EH (cell line): ENCODE measurements at regions not wholly inside any gene's neighbourhood (a gene's known extent, or its start where the extent isn't known, plus 50 kb on each side); places are given as distances from the start of the nearest gene placed in this dataset.

Source experiments
- DNase-seq: peaks from one replicate; pipeline ENCODE4 v3.0.0-alpha.2; 2015; ENCODE audit warnings: low read depth

GRCh38 chr4:112894951-112895350 is 154.5 kb upstream of the ANK2 start:
- DNase-seq, result no peak

GRCh38 chr4:112895811-112896608 is 153.4 kb upstream of the ANK2 start:
- peak; percentile 1 for DNase-seq

DNA sequence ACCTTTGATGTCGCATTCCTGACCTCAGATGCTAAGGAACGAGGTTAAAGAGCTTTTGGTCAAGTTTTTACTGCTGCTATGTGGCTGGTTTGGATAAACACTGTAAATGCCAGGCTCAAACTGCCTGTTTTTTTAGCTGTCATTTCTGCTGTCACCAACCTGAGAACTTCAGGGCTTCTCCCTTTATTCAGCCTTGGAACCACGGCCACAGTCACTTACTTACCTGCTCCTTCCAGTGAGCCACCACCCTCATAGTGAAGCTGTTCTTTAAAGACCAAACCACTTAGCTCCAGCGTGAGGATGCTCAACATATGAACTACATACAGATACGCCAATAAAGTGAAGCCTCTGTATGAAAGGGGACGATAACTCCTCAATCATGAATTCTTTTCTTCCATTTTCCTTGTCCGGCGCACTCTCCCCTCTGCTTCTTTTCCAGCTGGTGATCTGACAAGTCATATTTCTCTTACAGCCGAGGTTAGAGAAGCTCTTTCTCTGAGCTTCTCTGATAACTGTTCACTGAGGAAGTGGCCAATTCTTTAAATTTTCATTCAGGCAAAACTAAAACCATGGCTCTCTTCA is 152.8 kb upstream of the ANK2 start:
- no peak for DNase-seq

DNA sequence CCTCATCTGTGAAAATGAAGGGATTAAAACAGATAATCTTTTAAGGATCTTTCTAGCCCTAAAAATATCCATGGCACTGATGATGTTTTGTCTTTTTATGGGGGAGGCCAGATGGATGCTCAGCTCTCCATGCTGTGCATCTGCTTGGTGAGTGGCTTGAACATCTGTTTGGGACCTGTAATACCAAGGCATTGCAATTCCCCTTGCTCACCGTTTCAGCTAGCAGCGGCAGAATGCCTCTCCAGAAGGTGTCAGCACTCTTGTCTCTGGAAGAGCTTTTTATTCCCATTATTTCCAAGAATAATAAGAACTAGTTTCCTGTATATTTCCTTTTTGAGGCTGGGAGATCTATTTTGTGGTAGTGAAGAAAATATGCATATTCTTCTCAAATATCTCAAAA is 151.9 kb upstream of the ANK2 start:
- DNase-seq, result no peak

GRCh38 chr4:112898357-112899141 is 150.9 kb upstream of the ANK2 start:
- no peak for DNase-seq

DNA sequence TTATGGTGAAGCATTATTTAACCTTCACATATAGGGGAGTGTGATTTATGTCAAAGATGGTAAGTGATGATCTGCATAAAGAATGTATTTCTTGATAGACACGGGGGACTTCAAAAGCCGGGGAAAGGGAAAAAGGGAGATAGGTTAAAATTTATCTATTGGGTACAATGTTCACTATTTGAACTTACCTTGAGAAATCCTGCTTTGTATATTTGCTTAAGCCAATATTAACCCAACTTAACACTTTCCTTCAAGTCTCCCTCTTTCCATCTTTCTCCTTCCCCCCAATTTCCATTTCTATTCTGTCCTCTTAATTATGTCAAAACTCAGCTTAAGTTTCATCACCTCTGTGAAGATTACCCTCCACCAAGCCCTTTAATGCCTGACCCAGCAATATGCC is 149.0 kb upstream of the ANK2 start:
- no peak for DNase-seq

DNA sequence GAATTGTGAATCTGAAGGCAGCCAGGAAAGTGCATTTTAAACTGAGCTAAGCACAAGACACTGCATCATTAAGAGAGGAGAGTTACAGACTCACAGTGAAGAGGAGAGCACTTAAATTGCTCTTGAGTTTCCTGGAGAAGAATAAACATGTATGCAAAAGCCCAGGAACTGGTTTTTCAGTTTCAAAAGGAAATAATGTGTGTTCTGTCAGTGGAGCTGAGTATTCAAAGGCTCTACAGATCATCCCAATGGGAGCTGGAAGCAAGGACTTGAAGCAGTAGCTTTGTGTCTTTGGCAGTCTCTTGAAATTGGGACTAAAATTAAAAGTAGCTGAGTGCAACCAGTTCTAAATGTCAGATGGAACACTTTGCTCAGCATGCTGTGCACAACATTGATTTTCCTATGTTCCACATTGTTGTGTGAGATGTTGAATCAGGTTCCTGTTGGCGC is 147.5 kb upstream of the ANK2 start:
- no peak for DNase-seq

DNA sequence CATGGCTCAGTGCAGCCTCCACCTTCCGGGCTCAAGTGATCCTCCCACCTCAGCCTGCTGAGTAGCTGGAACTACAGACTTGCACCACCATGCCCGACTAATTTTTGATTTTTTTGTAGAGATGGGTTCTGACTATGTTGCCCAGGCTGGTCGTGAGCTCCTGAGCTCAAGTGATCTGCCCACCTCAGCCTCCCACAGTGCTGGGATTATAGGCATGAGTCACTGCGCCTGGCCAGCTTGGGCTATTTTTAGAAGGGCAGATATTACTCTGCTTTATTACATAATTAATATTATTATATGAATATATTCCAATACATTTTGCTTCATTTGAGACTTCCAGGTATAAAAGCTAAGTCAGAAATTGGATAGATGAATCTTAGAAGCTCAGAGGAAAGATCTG is 143.7 kb upstream of the ANK2 start:
- no peak for DNase-seq

GRCh38 chr4:112908511-112908910 is 140.9 kb upstream of the ANK2 start:
- no peak for DNase-seq

DNA sequence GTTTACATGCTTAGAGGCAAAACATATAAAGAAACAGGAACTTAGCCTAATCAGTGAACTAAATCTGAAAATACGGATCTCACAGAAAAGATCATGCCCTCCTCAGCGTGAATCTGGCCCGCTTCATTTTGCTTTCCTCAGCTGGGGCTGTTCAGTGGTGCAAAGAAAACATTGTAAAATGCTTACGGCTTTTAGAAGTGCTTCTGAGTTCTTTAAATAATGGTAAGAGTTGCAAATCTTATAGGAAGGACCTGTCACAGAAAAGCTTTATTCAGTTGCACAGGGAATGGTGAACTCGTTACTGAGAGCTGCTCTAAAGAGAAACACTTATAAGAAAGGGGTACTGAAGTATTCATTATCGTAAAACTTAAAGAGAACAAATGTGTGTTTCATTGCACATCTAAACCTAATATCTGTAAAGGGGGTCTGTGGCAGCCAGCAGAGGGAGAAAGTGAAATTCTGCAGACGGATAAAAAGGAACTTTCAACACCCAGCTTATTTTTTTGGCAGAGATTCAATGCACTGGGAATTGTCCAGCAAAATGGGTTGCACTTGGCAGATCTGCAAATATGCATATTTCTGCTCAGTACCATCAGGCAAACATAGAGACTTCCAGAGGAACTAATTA is 139.2 kb upstream of the ANK2 start:
- peak; percentile 44 for DNase-seq

DNA sequence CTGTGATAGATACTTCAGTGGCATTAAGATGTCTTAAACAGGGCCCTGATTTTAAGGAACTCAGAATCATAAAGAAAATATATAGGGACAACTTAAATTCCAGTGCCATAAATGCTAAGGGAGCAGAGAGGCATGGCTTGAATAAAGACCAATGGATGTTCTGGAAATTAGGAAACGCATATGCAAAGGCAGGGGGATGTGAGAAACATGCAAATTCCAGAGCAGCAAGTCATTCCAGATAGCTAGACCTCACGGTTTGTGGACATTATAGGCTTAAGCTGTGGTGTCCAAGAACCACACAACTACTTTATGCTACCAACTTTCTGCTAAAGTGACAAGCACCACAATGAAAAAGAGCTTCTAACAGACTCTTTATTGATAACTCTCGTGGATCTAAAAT is 132.6 kb upstream of the ANK2 start:
- DNase-seq, result peak; percentile 42

- DNase-seq, result no peak
Observed at GRCh38 chr4:112923516-112923915, 125.9 kb upstream of the ANK2 start.

DNA sequence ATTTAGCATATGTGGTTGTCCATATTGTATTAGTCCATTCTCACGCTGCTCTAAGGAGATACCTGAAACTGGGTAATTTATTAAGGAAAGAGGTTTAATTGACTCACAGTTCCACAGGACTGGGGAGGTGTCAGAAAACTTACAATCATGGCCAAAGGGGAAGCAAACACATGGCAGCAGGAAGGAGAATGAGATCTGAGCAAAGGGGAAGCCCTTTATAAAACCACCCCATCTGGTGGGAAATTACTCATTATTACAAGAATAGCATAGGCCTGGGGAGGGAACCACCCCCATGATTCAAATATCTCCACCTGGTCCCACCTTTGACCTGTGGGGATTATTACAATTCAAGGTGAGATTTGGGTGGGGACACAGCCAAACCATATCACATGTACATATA is 122.6 kb upstream of the ANK2 start:
- no peak for DNase-seq

- DNase-seq, result no peak
Observed at GRCh38 chr4:112927544-112927943, 121.9 kb upstream of the ANK2 start.

DNA sequence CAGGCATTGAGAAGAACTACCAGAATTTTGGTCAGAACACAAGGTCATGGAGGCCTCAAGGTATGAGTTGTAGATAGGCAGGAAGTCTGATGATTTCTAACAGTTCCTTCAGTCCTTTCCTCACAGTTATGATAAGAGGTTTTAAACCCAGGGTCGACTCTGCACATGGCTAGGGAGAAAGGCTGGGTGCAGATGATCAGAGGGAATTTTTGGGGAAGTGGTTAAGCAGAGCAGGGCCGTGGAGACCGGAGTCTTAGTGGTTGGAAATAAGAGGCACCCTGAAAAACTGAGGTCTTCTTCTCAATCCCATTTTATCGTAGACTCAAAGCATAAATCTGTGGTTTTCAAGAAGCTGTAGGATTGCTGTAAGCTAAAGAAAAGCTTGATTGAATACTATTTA is 118.5 kb upstream of the ANK2 start:
- DNase-seq, result no peak

DNA sequence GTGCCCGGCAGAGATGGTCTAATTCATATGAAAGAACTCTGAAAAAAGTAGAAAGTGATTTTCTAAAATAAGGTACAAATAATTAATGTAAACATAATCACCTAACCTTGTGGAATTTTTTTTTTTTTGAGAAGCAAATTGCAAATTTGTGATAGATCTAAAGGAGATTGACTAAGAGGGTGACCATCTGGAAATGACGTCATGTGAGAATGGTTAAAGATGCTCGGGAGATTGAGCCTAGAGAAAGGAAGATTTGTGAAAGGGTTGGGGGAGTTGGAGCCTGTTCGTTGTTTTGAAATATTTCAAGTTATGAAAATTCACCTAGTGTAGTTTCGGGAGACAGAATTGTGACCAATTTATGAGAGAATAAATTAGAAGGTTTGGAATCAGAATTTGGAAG is 115.7 kb upstream of the ANK2 start:
- DNase-seq, result no peak

GRCh38 chr4:112938461-112939058 is 110.9 kb upstream of the ANK2 start:
- DNase-seq, result peak; percentile 50

- no peak for DNase-seq
Observed at GRCh38 chr4:112939901-112940300, 109.6 kb upstream of the ANK2 start.

GRCh38 chr4:112940336-112940735 is 109.1 kb upstream of the ANK2 start:
- no peak for DNase-seq

DNA sequence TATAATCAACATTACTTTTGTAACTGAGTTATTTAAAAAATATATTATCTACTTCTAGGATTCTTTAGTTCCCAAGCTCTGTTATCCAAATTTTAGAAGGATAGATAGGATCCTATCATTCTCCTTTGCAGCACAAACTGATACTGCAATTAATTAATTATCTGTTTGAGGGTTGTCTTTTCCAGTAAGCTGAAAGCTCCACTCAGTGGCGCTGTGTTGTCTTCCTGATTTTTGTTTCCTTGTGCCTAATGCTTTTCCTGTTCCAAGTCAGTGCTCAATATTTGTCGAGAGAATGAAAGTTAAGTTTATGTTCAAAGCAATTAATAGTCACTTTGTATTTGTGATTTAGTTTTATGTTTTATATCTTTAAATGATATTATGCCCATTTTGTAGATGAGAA is 107.4 kb upstream of the ANK2 start:
- no peak for DNase-seq

DNA sequence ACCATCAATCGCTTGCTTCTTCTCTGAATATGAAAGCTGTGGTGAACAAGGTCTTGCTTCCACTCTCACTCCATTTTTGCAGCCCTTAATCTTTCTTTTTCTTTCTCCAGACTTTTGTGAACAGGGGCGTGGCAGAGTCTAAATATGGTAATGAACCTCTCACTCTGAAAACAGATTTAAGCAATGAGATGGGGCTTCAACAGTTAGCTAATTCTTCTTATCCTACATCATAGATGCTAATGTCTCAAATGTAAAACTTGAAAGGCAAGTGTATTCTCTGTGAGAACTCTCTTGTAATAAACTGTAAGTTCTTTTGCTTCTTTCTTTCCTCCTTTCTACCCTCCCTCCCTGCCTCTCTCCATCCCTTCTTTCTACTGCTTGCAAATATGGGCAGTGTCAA is 106.5 kb upstream of the ANK2 start:
- no peak for DNase-seq

GRCh38 chr4:112944006-112944405 is 105.4 kb upstream of the ANK2 start:
- no peak for DNase-seq
